ENCODE measurements at regions not wholly inside any gene's neighbourhood (a gene's known extent, or its start where the extent isn't known, plus 50 kb on each side); places are given as distances from the start of the nearest gene placed in this dataset.

DNA sequence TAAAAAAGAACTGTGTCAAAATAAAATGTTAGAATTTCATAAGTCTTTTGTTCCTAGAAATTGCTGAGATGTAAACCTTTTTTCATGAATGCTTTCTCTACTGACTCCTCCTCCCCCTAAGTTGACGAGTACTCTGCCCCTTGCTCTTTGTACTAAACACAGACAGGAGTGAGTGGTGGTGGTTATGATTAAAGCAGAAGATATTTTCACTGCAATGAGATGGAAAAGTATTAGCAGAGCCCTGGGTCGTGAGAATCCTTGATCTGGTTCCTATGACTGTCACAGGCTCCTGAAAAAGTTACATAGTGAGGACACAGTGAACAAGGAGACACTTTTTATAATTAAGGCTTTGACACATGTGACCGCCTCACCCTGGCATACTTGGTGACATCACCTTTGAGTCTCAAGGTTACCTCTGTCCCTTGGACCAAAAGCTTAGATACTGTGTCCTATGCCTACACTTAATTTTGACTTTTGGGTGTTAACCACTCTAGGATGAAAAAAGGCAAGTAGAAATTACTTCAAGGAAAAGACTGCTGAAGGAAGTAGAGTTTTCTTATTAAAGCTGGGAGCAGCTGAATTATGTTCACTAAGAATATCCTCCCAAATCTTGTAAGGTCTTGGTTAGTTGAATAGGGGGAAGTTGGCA, 130.4 kb upstream of the LYSMD4 start:
- Histone ChIP-seq H3K9me3 (ENCODE audit: low read length) (no peaks in the 10 kb centered on the region), H3K79me2 (ENCODE audit: insufficient read depth, low read length) (no peaks in the 10 kb centered on the region), H3K4me3 (replicated peaks in 1 of 3; ENCODE audit: insufficient read depth in 1 of 3, low read depth in 2 of 3, low read length in 3 of 3) (no peak overlapping the region), H3K4me2 (ENCODE audit: low read depth, low read length) (no peak overlapping the region), H4K20me1 (ENCODE audit: insufficient read depth, low read length) (no peaks in the 10 kb centered on the region), H3K27me3 (ENCODE audit: control insufficient read depth in 1 of 2, insufficient read depth in 2 of 2, low read length in 2 of 2) (no peaks in the 10 kb centered on the region; a peak in 1 of 5 replicates), H3K27ac (ENCODE audit: extremely low read length, insufficient read depth, low read length) (no peak overlapping the region), H2AFZ (ENCODE audit: low read length) (no peak overlapping the region), H3K9ac (ENCODE audit: insufficient read depth, low read depth, low read length) (no peak overlapping the region), H3K4me1 (ENCODE audit: insufficient read depth, low read length) (peaks cover 13% of the 10 kb centered on the region), H3K36me3 (replicated peaks in 1 of 2; ENCODE audit: control insufficient read depth in 1 of 2, insufficient read depth in 2 of 2, low read length in 2 of 2) (no peaks in the 10 kb centered on the region)
- ChIA-PET POLR2A (no interaction called here), CTCF (ENCODE audit: low intra/inter-chr PET ratio, low total read pairs) (no interaction called here)
- no TSS peak for BruUV-seq (replicated peaks)
- in situ Hi-C loops (cut with HindIII; ENCODE audit: extremely low pct_ligation_motif_present, low pct_unique_long_range_greater_than_20kb) (no loop called here), intact Hi-C loops (cut with micrococcal nuclease; ENCODE audit: unreplicated experiment) (loop anchor here (5.0 kb wide), 1 partner anchor 71 kb away; no protein-coding TSS in a partner anchor)
- 18% methylated on average over 3 of the region's 3 CpGs for WGBS (ENCODE audit: low lambda C conversion rate)
- FAIRE-seq (no peak), ATAC-seq (peak; percentile 90), DNase-seq (ENCODE audit: low spot score) (peak; percentile 43)
- no peak for TF ChIP-seq SATB2 (CRISPR knock-in tag; IDR thresholded peaks at IDR 0.05)
- TF ChIP-seq MZF1 (CRISPR knock-in tag; IDR thresholded peaks at IDR 0.05; ENCODE audit: borderline replicate concordance) = no peak
- TF ChIP-seq, protein P1, sequence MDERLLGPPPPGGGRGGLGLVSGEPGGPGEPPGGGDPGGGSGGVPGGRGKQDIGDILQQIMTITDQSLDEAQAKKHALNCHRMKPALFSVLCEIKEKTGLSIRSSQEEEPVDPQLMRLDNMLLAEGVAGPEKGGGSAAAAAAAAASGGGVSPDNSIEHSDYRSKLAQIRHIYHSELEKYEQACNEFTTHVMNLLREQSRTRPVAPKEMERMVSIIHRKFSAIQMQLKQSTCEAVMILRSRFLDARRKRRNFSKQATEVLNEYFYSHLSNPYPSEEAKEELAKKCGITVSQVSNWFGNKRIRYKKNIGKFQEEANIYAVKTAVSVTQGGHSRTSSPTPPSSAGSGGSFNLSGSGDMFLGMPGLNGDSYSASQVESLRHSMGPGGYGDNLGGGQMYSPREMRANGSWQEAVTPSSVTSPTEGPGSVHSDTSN (CRISPR knock-in tag; IDR thresholded peaks at IDR 0.05) = no peak
- TF ChIP-seq ZNF160 (CRISPR knock-in tag; IDR thresholded peaks at IDR 0.05) = no peak
- no peak for TF ChIP-seq ERF (CRISPR knock-in tag; IDR thresholded peaks at IDR 0.05)
- peak; percentile 53 for TF ChIP-seq HNF4A (CRISPR knock-in tag; IDR thresholded peaks at IDR 0.05)
- no peak for TF ChIP-seq HMG20B (CRISPR knock-in tag; conservative IDR thresholded peaks at IDR 0.05)
- TF ChIP-seq ZNF7 (CRISPR knock-in tag; IDR thresholded peaks at IDR 0.05) = peak; percentile 91
- 0 out of 2 replicates have a peak, but pooled peaks have one; percentile 29 for TF ChIP-seq NCOR1 (IDR thresholded peaks at IDR 0.05; ENCODE audit: borderline replicate concordance, low read length)
- TF ChIP-seq ZNF674 (CRISPR knock-in tag; IDR thresholded peaks at IDR 0.05; ENCODE audit: low read depth) = no peak
- TF ChIP-seq, protein P2, sequence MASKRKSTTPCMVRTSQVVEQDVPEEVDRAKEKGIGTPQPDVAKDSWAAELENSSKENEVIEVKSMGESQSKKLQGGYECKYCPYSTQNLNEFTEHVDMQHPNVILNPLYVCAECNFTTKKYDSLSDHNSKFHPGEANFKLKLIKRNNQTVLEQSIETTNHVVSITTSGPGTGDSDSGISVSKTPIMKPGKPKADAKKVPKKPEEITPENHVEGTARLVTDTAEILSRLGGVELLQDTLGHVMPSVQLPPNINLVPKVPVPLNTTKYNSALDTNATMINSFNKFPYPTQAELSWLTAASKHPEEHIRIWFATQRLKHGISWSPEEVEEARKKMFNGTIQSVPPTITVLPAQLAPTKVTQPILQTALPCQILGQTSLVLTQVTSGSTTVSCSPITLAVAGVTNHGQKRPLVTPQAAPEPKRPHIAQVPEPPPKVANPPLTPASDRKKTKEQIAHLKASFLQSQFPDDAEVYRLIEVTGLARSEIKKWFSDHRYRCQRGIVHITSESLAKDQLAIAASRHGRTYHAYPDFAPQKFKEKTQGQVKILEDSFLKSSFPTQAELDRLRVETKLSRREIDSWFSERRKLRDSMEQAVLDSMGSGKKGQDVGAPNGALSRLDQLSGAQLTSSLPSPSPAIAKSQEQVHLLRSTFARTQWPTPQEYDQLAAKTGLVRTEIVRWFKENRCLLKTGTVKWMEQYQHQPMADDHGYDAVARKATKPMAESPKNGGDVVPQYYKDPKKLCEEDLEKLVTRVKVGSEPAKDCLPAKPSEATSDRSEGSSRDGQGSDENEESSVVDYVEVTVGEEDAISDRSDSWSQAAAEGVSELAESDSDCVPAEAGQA (IDR thresholded peaks at IDR 0.05; ENCODE audit: low read depth) = no peak
- TF ChIP-seq, protein P2 (CRISPR knock-in tag; IDR thresholded peaks at IDR 0.05; ENCODE audit: borderline replicate concordance) = no peak
- TF ChIP-seq ZNF10 (CRISPR knock-in tag; IDR thresholded peaks at IDR 0.05; ENCODE audit: borderline replicate concordance, low read depth) = no peak
- TF ChIP-seq, protein P3, sequence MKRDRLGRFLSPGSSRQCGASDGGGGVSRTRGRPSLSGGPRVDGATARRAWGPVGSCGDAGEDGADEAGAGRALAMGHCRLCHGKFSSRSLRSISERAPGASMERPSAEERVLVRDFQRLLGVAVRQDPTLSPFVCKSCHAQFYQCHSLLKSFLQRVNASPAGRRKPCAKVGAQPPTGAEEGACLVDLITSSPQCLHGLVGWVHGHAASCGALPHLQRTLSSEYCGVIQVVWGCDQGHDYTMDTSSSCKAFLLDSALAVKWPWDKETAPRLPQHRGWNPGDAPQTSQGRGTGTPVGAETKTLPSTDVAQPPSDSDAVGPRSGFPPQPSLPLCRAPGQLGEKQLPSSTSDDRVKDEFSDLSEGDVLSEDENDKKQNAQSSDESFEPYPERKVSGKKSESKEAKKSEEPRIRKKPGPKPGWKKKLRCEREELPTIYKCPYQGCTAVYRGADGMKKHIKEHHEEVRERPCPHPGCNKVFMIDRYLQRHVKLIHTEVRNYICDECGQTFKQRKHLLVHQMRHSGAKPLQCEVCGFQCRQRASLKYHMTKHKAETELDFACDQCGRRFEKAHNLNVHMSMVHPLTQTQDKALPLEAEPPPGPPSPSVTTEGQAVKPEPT (CRISPR knock-in tag; IDR thresholded peaks at IDR 0.05; ENCODE audit: low read depth) = no peak
- no peak for TF ChIP-seq PAX8 (CRISPR knock-in tag; IDR thresholded peaks at IDR 0.05; ENCODE audit: borderline replicate concordance)
- 0 out of 2 replicates have a peak, but pooled peaks have one; percentile 55 for TF ChIP-seq ZNF317 (CRISPR knock-in tag; IDR thresholded peaks at IDR 0.05)

Data from HepG2 (cell line).